ENCODE measurements at regions not wholly inside any gene's neighbourhood (a gene's known extent, or its start where the extent isn't known, plus 50 kb on each side); places are given as distances from the start of the nearest gene placed in this dataset.

- DNase-seq = no peak
Measured at GRCh38 chr22:48982321-48982905, 845.3 kb downstream of the BRD1 start.

GRCh38 chr22:48981371-48982061 is 846.2 kb downstream of the BRD1 start:
- DNase-seq = no peak

GRCh38 chr22:48980918-48981317 is 846.8 kb downstream of the BRD1 start:
- no peak for DNase-seq

- no peak for DNase-seq
Measured at GRCh38 chr22:48980409-48980808, 847.3 kb downstream of the BRD1 start.

GRCh38 chr22:48979482-48979881 is 848.2 kb downstream of the BRD1 start:
- DNase-seq = no peak

GRCh38 chr22:48976556-48977535 is 850.8 kb downstream of the BRD1 start:
- DNase-seq = no peak

DNA sequence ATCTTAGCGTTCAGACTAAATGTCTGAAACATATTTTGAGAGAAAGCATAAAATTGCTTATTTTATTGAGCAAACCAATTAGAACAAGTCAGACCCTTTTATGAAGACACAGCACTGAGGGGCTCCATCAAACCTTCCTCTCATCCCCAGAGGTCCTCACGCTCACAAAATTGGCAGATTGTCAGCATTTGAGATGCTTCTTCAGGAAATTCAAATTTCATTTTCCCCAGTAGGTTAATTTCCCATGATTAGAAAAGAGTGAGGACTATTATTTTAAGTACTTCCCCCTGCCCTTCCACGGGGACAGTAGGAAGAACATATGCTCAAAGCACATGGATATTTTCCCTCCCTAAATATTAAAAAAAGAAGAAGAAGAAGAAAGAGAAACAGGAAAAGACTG is 851.8 kb downstream of the BRD1 start:
- no peak for DNase-seq

DNA sequence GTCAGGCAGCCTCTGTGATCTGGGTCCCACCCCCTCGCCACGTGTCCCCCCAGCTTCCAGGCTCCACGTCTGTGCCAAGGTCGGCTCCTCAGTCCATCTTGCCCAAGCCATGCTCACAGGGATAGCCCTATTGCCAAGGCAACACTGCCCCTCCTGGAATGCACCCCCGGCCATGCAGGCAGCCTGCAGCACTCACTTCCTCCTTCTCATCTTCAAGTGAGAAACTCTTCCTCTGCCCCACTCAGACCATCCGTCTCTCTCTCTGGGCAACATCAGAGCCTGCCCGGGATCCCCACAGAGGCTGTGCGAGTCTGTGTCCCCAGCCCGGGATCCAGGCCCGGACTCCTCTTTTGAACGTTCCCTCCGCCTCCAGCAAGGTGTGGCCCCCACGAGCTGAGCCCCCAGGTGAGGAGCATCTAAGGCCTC is 852.3 kb downstream of the BRD1 start:
- no peak for DNase-seq

DNA sequence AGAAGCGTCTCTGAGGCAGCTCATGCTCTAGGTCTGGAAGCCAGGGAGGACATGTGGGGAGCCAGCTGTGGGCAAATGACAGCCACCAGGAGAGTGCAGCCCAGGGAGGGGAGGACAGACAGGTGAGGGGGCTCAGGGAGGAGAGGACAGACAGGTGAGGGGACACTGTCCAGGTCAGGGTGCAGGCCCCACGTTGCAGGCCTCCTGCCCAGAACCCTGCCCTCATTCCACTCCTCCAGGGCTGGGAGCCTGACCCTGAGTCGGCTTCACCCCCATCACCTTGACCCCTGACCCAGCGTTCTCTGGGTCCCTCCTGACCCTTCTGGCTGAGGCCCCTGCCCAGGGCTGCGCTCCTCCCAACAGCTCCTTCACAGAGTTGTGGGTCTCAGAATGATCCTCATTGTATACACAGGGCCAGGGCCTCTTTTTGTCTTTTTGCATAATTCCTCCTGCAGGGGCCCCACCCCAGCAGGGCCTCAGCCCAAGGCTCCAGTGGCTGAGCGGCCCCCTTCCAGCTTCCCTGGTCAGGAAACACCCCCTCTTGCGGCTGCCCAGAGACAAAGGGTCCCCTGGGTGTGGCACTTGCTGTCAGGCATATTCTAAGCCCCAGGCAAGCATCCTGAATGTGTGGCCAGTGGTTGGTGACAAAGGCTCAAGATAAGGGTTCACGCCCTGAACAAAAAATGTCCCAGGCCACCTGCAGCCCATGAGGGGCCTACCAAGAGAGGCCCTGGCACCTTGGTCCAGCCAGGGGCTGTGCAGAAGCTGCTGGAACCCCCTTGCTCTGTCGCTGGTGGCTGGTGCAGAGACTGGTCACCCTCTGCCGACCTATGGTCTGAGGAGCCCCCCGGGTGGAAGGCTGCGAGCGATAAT is 853.0 kb downstream of the BRD1 start:
- DNase-seq = no peak

DNA sequence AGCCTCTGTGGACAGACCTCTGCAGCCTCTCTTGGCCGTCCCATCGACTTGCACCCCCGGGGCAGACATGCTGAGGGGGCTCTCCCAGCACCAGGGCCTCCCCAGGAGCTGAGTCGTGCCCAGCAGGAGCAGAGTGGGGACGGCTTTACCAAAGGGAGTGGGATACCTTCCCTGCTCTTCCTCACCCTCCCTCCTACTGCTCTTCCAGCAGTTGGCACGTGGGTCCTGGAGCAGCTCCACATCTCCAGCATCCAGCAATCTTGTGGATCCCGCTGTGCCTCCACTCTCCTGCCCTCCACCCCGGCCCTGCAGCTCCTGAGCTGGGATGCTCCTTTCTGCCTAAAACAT is 854.0 kb downstream of the BRD1 start:
- no peak for DNase-seq

DNA sequence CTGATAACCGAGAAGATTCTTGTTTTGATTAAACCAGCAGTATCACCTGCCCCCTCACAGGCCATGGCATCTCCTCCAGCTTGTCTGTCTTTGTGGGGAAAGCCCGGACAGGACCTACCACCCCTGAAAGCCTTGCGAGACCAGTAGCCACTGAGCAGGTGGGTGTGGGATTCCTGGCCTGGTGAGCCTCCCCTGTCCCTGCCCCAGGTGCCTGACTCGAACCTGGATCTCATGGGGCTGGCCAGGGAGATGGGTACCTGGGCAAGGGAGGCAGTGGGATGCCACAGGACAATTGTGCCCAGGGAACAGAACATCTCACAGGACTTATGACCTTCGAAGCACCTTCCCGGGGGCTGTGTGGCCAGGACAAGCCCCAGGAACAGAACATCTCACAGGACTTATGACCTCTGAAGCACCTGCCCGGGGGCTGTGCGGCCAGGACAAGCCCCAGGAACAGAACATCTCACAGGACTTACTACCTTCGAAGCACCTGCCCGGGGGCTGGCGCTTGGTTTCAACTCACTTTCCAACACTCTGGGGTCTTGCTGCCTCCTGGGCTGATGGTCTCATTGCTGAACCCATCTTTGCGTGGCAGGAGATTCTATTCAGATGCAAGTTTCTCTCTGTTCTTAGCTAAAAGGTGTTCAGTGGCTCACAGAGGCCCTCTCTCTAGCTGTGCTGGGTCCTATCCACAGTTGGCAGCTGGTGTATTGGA is 854.5 kb downstream of the BRD1 start:
- no peak for DNase-seq

GRCh38 chr22:48968201-48968959 is 859.3 kb downstream of the BRD1 start:
- DNase-seq = no peak

- DNase-seq = no peak
Measured at GRCh38 chr22:48963405-48963804, 864.3 kb downstream of the BRD1 start.

DNA sequence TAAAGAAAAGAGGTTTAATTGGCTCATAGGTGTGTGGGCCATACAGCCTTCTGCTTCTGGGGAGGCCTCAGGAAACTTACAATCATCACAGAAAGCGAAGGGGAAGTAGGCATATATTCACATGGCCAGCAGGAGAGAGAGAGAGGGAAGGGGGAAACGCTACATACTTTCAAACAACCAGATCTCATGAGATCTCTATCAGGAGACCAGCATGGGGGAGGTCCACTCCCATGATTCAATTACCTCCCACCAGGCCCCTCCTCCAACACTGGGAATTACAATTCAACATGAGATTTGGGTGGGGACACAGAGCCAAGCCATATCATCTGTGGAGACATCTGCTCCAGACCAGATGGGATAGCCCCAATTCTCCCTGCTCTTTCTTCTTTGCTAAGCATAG is 866.0 kb downstream of the BRD1 start:
- no peak for DNase-seq

DNA sequence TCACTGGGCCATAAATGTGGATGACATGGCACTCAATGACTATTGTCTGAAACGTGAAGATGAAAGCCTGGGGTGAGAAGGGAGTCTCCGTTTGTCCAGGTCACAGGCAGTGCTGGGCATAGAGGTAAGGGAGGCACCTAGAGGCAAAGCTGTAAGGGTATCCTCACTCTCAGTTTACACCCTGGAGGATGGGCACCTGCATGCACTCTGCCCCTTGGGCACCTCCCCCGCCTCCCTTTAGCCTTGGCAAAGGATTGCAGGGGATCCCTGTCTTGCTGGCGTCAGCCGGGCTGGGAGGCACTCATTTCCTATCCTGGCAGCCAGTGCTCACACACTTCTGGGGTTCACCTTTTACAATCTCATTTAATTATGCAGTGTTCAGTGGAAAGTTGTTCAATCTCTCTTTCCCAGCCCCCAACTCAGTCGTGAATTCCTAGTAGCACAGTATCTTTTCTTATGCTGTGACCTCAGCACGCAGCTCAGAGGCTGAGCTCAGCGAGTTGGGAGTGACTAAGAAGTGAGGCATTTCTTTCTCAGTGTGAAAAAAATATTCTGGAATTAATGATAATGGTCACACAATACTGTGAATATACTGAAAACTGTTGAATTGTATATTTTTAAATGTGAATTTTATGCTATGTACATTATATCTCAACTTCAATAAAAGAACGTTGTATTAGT is 866.6 kb downstream of the BRD1 start:
- no peak for DNase-seq

DNA sequence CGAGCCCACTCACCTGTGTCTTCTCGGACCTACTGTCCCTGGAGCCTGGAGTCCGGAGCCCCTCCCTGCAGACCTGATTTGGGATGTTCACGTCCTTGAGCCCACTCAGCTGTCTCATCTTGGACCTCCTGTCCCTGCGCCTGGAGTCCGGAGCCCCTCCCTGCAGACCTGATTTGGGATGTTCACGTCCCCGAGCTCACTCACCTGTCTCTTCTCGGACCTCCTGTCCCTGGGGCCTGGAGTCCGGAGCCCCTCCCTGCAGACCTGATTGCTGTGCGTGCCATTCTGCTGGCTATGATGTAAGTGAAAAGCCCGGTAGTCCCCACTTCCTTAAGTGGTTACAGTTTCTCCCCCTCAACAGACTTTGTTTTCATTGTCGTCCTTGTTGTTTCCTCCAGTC is 867.1 kb downstream of the BRD1 start:
- DNase-seq = no peak

DNA sequence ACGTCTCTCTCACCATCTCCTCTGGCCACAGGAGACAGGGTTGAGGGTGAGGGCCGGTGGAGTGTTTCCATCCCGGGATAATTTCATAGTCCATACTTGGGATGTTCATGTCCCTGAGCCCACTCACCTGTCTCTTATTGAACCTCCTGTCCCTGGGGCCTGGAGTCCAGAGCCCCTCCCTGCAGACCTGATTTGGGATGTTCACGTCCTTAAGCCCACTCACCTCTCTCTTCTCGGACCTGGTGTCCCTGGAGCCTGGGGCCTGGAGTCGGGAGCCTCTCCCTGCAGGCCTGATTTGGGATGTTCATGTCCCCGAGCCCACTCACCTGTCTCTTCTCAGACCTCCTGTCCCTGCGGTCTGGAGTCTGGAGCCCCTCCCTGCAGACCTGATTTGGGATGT is 868.2 kb downstream of the BRD1 start:
- DNase-seq = no peak

- DNase-seq = no peak
Measured at GRCh38 chr22:48957987-48958321, 869.7 kb downstream of the BRD1 start.

GRCh38 chr22:48957311-48957986 is 870.2 kb downstream of the BRD1 start:
- DNase-seq = no peak

All from femur (tissue), 1 donor.